Cardiac fibroblast (primary cell): ENCODE measurements at regions not wholly inside any gene's neighbourhood (a gene's known extent, or its start where the extent isn't known, plus 50 kb on each side); places are given as distances from the start of the nearest gene placed in this dataset.

Experiments used
- DNase-seq, 2 donors: peaks; one replicate each; pipeline versions ENCODE4 v3.0.0 to v3.0.0-alpha.2; 2010; ENCODE audit warnings: low read depth in 2 of 2
- H3K4me3 ChIP-seq, 2 donors: replicated peaks in 1 of 2; 1 replicate in 1 of 2; 2 replicates in 1 of 2; pipeline ENCODE4 v1.5.1; 2011; ENCODE audit warnings: low read depth in 2 of 2, low read length in 2 of 2, mild to moderate bottlenecking in 2 of 2, moderate library complexity in 1 of 2
- TF ChIP-seq, protein P1 (sequence below): IDR thresholded peaks from one replicate; pipeline ENCODE4 v1.5.1; 2011; ENCODE audit warnings: low read depth, mild to moderate bottlenecking, low read length, inconsistent platforms

DNA sequence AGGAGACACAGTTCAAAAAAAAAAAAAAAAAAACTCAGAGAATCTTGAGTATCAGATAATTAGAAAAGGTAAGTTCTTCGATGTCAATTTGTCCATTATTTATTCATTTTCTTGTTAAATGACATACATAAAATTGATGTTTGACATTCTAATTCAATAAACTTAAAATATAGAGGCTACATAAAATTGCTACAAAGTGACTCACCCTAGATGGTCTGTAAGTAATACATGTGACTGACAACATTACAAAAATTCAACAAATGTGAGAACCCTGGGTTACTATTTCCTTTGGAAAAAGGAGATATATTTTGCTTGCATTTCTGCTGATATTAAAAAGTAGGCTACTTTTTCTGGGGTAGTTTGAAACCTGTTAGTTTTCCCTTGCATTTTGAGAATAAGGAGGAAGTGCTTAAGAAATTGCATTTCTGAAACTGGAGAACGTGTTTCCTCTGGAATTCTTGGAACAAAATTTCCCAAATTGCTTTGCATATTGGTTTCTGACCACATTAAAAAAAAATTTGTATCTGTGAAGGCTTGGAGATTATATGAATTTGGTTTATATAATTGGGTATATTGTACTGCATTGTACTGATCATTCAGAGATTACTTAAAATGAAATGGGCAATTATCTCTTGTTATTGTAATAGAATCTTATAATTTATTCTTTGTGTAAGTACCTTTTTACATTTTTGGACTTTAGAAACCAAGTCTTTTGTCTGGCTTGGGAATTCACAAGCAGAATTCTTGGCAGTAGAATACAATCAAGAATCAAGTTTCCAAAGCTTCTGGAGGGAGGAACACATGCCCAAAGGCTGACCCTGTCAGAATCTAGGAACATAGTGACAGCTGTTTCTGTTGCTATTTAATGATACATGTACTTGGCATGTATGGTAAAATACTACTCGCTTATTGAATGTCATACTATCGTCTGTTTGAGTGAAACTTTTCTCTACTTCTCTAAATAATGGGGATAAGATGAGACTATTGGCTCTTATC is 106.1 kb downstream of the DSEL start:
- no peak overlapping the region for H3K4me3 ChIP-seq
- TF ChIP-seq, protein P1, sequence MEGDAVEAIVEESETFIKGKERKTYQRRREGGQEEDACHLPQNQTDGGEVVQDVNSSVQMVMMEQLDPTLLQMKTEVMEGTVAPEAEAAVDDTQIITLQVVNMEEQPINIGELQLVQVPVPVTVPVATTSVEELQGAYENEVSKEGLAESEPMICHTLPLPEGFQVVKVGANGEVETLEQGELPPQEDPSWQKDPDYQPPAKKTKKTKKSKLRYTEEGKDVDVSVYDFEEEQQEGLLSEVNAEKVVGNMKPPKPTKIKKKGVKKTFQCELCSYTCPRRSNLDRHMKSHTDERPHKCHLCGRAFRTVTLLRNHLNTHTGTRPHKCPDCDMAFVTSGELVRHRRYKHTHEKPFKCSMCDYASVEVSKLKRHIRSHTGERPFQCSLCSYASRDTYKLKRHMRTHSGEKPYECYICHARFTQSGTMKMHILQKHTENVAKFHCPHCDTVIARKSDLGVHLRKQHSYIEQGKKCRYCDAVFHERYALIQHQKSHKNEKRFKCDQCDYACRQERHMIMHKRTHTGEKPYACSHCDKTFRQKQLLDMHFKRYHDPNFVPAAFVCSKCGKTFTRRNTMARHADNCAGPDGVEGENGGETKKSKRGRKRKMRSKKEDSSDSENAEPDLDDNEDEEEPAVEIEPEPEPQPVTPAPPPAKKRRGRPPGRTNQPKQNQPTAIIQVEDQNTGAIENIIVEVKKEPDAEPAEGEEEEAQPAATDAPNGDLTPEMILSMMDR: no peak
- peak; percentile 41 to 67 for DNase-seq

DNA sequence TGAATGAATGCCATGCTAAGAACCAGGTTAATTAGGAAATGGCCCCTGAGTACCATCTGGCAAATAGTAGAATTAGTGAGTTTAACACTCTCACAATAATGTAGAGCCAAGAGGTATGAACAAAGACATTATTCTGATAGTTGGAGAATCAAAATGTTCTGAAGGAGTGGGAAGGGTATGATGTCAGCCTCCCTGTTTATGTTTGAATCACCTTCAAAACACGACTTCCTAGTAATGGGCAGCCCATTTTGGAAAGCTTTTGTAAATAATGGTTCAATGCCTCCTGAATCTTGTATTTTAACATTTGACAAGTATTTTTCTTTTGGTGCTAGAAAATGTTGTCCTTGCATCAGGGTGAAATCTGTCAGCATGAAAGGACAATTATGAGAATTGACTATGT is 108.3 kb downstream of the DSEL start:
- TF ChIP-seq, protein P1: no peak
- DNase-seq: peak in 1 of 2 donors; percentile 42
- no peak overlapping the region for H3K4me3 ChIP-seq

DNA sequence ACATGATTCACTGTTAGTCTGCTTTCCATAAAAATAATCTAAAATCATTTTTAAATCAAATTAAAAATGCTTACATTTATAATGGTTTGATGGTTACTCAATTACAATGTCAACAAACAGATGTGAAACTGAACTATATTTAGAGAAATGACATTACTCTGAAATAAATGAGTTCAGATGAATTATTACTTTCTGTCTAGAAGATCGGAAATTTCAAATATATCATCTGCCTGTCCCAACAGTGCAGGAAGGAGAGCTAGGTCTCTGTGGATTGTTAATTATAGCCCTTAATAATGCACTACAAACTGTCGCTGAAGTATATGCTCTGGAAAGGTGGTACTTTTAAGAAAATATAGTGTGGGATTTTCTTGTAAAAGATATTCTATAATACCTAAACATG is 109.8 kb downstream of the DSEL start:
- no peak for DNase-seq
- TF ChIP-seq, protein P1: no peak

DNA sequence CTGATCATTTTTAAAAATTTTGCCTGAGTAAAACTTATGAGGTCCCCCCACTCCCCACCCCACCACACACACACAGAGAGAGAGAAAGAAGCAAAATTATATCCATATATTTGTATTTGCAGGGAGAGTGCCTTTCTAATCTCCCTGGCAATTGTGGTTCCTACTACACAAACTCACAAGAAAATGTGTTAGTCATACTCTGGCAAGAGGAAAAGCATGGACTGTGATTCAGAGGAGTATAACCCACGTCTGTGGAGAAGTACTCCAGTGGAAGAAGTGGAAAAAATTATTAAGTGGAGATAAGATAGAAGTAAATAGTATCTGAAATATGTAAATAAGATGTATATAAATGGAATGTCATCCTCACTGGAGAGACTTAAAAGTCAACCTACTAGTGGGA is 114.0 kb downstream of the DSEL start:
- DNase-seq: peak; percentile 74 to 88
- no peak overlapping the region for H3K4me3 ChIP-seq
- TF ChIP-seq, protein P1: no peak

More for the DNA sequence above, 109.8 kb downstream of the DSEL start:
- no peak overlapping the region for H3K4me3 ChIP-seq

DNA sequence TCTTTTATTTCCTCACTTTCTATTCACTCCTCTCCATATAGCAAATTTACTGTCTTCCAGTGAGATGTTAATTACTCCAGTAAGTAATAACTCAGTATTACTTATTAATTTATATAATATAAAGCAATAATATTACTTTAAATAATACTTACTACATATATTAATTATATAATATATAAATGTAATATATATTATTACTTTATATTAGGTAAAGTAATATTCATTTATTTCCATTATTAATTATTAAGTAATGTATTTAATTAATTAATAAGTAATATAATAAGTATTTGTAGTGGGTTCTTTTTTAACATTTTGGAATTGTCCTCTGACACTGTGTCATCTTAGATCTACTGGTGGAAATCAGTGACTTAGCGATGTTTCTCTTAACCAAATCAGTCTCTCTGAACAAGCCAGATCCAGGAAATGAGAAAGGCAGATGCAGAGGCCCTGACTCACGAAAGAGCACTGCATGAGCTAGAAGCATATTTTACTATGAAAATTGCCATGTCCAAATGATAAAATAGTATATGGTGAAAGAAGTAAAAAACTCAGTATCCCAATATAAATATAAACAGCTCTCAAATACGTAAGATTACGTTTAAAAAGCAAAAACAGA is 115.9 kb downstream of the DSEL start:
- no peak overlapping the region for H3K4me3 ChIP-seq
- peak; percentile 52 to 87 for DNase-seq
- TF ChIP-seq, protein P1: no peak

DNA sequence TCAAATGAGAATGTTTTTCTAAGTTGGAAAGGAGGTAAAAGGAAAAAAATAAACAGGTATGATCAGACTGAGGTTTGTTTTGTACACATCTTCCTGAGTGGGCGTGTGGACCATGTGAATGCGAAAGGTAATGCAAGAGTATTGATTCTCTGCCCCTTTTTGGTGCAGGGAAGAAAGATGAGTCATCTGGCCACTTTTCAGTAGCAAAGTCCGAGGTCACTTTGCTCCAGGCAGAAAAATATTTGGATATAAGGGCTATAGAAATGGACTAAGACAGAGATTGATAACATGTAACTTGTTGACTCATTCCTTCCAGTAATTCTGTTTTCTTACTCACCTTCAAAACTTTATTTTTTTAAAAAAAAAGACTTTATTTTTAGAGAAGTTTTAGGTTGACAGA is 130.5 kb downstream of the DSEL start:
- H3K4me3 ChIP-seq: no peak overlapping the region
- TF ChIP-seq, protein P1: no peak
- DNase-seq: no peak
